Mesothelial cell of epicardium (in vitro differentiated cells): ENCODE measurements at regions not wholly inside any gene's neighbourhood (a gene's known extent, or its start where the extent isn't known, plus 50 kb on each side); places are given as distances from the start of the nearest gene placed in this dataset.
A peak's percentile ranks its signal among the peaks of the same experiment; 100 is the strongest.

Source experiments
- DNase-seq, 2 experiments: peaks; one replicate each; pipeline ENCODE4 v3.0.0; 2021; ENCODE audit warnings: low spot score in 2 of 2; ENCODE audit not compliant: unreplicated experiment in 2 of 2
- H3K27ac Mint-ChIP-seq: 2 replicates; pipeline ENCODE4 v1.8.0; 2021; ENCODE audit warnings: mixed read lengths
- H3K27me3 Mint-ChIP-seq: 2 replicates; pipeline ENCODE4 v1.8.0; 2021; ENCODE audit warnings: low read depth, mixed read lengths
- H3K36me3 Mint-ChIP-seq: 2 replicates; pipeline ENCODE4 v1.8.0; 2021; ENCODE audit warnings: mixed read lengths
- H3K4me1 Mint-ChIP-seq: 2 replicates; pipeline ENCODE4 v1.8.0; 2021; ENCODE audit warnings: mixed read lengths
- H3K4me3 Mint-ChIP-seq: 2 replicates; pipeline ENCODE4 v1.8.0; 2021; ENCODE audit warnings: mild to moderate bottlenecking, moderate library complexity, mixed read lengths
- H3K9me3 Mint-ChIP-seq: 2 replicates; pipeline ENCODE4 v1.8.0; 2021; ENCODE audit warnings: mixed read lengths
- CTCF ChIP-seq: fragments of 200-600 bp; sonication (generic); IDR thresholded peaks from one replicate; pipeline ENCODE4 v1.5.0; 2021; ENCODE audit warnings: antibody characterized with exemption; ENCODE audit not compliant: unreplicated experiment

- TF ChIP-seq CTCF: no peak
- Mint-ChIP-seq H3K27ac (no peak overlapping the region), H3K4me1 (peaks cover 13% of the 10 kb centered on the region), H3K27me3 (no peaks in the 10 kb centered on the region), H3K9me3 (peaks cover 8% of the 10 kb centered on the region), H3K4me3 (no peak overlapping the region), H3K36me3 (peaks cover 7% of the 10 kb centered on the region)
- no peak for DNase-seq
These were observed 127.4 kb downstream of the ARL4A start for GRCh38 chr7:12814828-12815227.

- no peak overlapping the region for H3K4me3 Mint-ChIP-seq
These were observed 128.0 kb downstream of the ARL4A start for GRCh38 chr7:12815426-12815825.

DNA sequence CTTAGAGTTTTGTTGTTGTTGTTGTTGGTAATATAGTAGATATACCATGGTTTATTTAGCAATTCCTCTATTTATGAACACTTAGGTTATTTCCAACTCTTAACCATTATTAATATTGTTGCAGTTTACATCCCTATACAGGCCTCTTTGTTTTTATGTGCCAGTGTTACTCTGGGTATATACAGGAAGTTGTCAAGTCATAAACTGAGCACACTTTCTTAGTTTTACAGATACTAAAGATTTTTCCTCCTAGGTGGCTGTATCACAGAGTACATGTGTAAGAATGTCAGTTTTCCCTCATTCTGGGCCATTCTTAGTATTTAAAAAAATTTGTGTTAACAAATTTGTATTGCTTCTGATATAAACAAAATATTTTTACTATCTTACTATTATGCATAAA is 128.4 kb downstream of the ARL4A start:
- no peak overlapping the region for H3K27ac Mint-ChIP-seq
- peaks cover 19% of the 10 kb centered on the region for H3K4me1 Mint-ChIP-seq
- peaks cover 7% of the 10 kb centered on the region for H3K36me3 Mint-ChIP-seq
- no peak overlapping the region for H3K4me3 Mint-ChIP-seq
- TF ChIP-seq CTCF: no peak
- DNase-seq: no peak
- H3K27me3 Mint-ChIP-seq: no peaks in the 10 kb centered on the region
- peaks cover 8% of the 10 kb centered on the region for H3K9me3 Mint-ChIP-seq

More at GRCh38 chr7:12815426-12815825, 128.0 kb downstream of the ARL4A start:
- H3K4me1 Mint-ChIP-seq: peaks cover 16% of the 10 kb centered on the region
- H3K9me3 Mint-ChIP-seq: peaks cover 8% of the 10 kb centered on the region
- no peak overlapping the region for H3K27ac Mint-ChIP-seq
- TF ChIP-seq CTCF: no peak
- no peak for DNase-seq
- no peaks in the 10 kb centered on the region for H3K27me3 Mint-ChIP-seq
- peaks cover 7% of the 10 kb centered on the region for H3K36me3 Mint-ChIP-seq

- Mint-ChIP-seq H3K27ac (peak overlapping the region; percentile 0), H3K4me1 (peaks cover 14% of the 10 kb centered on the region), H3K27me3 (no peaks in the 10 kb centered on the region), H3K4me3 (no peak overlapping the region), H3K9me3 (peaks cover 23% of the 10 kb centered on the region), H3K36me3 (peaks cover 5% of the 10 kb centered on the region)
- no peak for DNase-seq
- no peak for TF ChIP-seq CTCF
These were observed 133.3 kb downstream of the ARL4A start for GRCh38 chr7:12820777-12821176.

DNA sequence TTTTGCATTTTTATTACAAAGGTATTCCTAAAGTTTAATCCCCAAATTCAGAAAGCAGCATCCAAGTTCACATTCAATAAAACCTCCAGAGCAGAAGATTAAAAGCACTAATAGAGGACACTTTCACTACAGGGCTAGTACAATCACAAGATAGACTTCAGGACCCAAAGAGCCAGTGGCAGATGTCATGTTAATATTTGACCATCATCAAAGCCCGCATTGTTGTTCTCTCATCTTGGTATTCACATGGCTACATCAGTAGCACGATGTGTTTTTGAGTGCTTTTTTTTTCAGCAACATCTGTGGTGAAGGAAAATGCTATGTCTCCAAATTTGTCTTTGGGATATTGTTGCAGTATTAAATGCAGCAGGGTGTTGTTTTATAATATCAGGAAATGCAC is 134.3 kb downstream of the ARL4A start:
- TF ChIP-seq CTCF: no peak
- DNase-seq: no peak
- Mint-ChIP-seq H3K27ac (no peak overlapping the region), H3K4me1 (peaks cover 14% of the 10 kb centered on the region), H3K4me3 (no peak overlapping the region), H3K27me3 (no peaks in the 10 kb centered on the region), H3K9me3 (peaks cover 23% of the 10 kb centered on the region), H3K36me3 (peaks cover 5% of the 10 kb centered on the region)

GRCh38 chr7:12826079-12826478 is 138.6 kb downstream of the ARL4A start:
- Mint-ChIP-seq H3K36me3 (peaks cover 5% of the 10 kb centered on the region), H3K27ac (no peak overlapping the region), H3K9me3 (peaks cover 23% of the 10 kb centered on the region), H3K4me1 (peaks cover 5% of the 10 kb centered on the region), H3K27me3 (no peaks in the 10 kb centered on the region), H3K4me3 (no peak overlapping the region)
- no peak for TF ChIP-seq CTCF
- no peak for DNase-seq
